B cell (primary cell): ENCODE measurements at regions not wholly inside any gene's neighbourhood (a gene's known extent, or its start where the extent isn't known, plus 50 kb on each side); places are given as distances from the start of the nearest gene placed in this dataset.

ENCODE experiments used
- CTCF ChIP-seq: fragments of 200-600 bp; IDR thresholded peaks from one replicate; pipeline ENCODE4 v1.8.0; 2022; ENCODE audit warnings: antibody characterized with exemption, mild to moderate bottlenecking
- EZH2 ChIP-seq: IDR thresholded peaks from 2 replicates; pipeline ENCODE4 v1.6.1; 2012; ENCODE audit warnings: borderline replicate concordance, low read depth, mild to moderate bottlenecking, moderate library complexity, low read length; ENCODE audit not compliant: insufficient read depth, poor library complexity, severe bottlenecking

GRCh38 chr7:15752377-15752776, 65.9 kb upstream of the MEOX2 start:
- TF ChIP-seq CTCF (no peak), EZH2 (no peak)
